Panc1 (cell line): ENCODE measurements at regions not wholly inside any gene's neighbourhood (a gene's known extent, or its start where the extent isn't known, plus 50 kb on each side); places are given as distances from the start of the nearest gene placed in this dataset.
A peak's percentile ranks its signal among the peaks of the same experiment; 100 is the strongest.

Source experiments
- ATAC-seq: fragments of 200-7000 bp; cut with Tn5 transposase; 2 replicates; pipeline ENCODE4 v1.9.1; 2020; ENCODE audit warnings: mild to moderate bottlenecking, moderate library complexity
- BruUV-seq: library from RNA; stranded (reverse); fragments of 400-500 nt; replicated peaks from 2 replicates; lab custom pipeline; 2021; lab: Mats Ljungman, UMichigan
- CTCF ChIA-PET: fragments of 300-600 bp; sonication (Branson Sonifier 250); formaldehyde crosslinking; loops from one replicate; lab custom pipeline; 2022; ENCODE audit warnings: antibody characterized with exemption; lab: Charles Lee
- POLR2A ChIA-PET: fragments of 300-600 bp; sonication (Branson Sonifier 250); formaldehyde crosslinking; loops from one replicate; lab custom pipeline; 2022; ENCODE audit warnings: antibody characterized with exemption; lab: Charles Lee
- DNase-seq: peaks from one replicate; pipeline ENCODE4 v3.0.0-alpha.2; 2010; ENCODE audit warnings: low read depth, low spot score
- H3K27ac ChIP-seq: 2 replicates; pipeline ENCODE4 v1.5.1; 2011; ENCODE audit warnings: mild to moderate bottlenecking, low read length, inconsistent platforms
- H3K27me3 ChIP-seq: fragments of 200-500 bp; sonication (Bioruptor generic); 2 replicates; pipeline ENCODE4 v1.6.0; 2014; ENCODE audit warnings: low read length, inconsistent platforms; ENCODE audit not compliant: control insufficient read depth, insufficient read depth
- H3K36me3 ChIP-seq: fragments of 200-500 bp; sonication (Bioruptor generic); 2 replicates; pipeline ENCODE4 v1.5.1; 2014; ENCODE audit warnings: inconsistent platforms, mild to moderate bottlenecking, low read length, moderate library complexity; ENCODE audit not compliant: control insufficient read depth, insufficient read depth
- H3K4me1 ChIP-seq: 2 replicates; pipeline ENCODE4 v1.5.1; 2011; ENCODE audit warnings: inconsistent platforms, mild to moderate bottlenecking, low read length, moderate library complexity; ENCODE audit not compliant: control insufficient read depth, insufficient read depth
- H3K4me3 ChIP-seq, 2 experiments: 2 replicates each; pipeline ENCODE4 v1.5.1; 2011 to 2012; ENCODE audit warnings: low read depth in 2 of 2, low read length in 2 of 2, mild to moderate bottlenecking in 2 of 2, inconsistent platforms in 1 of 2, moderate library complexity in 1 of 2
- H3K9me3 ChIP-seq: fragments of 200-500 bp; sonication (Bioruptor generic); 2 replicates; pipeline ENCODE4 v1.5.1; 2014; ENCODE audit warnings: low read depth, mild to moderate bottlenecking, inconsistent platforms, low read length, moderate library complexity; ENCODE audit not compliant: control insufficient read depth, insufficient read depth
- POLR2AphosphoS5 ChIP-seq: IDR thresholded peaks from 2 replicates; pipeline ENCODE4 v1.6.1; 2012; ENCODE audit warnings: mild to moderate bottlenecking, low read depth, low read length, moderate library complexity
- SIN3A ChIP-seq: IDR thresholded peaks from 2 replicates; pipeline ENCODE4 v1.6.1; 2012; ENCODE audit warnings: low read depth, mild to moderate bottlenecking, low read length, moderate library complexity, borderline replicate concordance; ENCODE audit not compliant: insufficient read depth
- TCF7L2 ChIP-seq: IDR thresholded peaks from 2 replicates; pipeline ENCODE4 v1.6.1; 2011; ENCODE audit warnings: mild to moderate bottlenecking, low read depth, low read length, inconsistent platforms
- in situ Hi-C: cut with HindIII; loops from 2 replicates; pipeline ENCODE4 v1.10.0; 2016; ENCODE audit warnings: low sequenced_read_pairs, low pct_unique_long_range_greater_than_20kb
- intact Hi-C: fragments of 100-400 bp; cut with micrococcal nuclease; formaldehyde crosslinking; loops from one replicate; pipeline ENCODE4 v1.10.0; 2022; ENCODE audit not compliant: unreplicated experiment
- TF ChIP-seq, protein P1 (sequence below): fragments of 450-650 bp; IDR thresholded peaks from 2 replicates; pipeline ENCODE4 v1.5.1; 2017; ENCODE audit warnings: mild to moderate bottlenecking
- TF ChIP-seq, protein P2 (sequence below), 2 experiments: IDR thresholded peaks; 2 replicates each; pipeline ENCODE4 v1.6.1; 2011 to 2012; ENCODE audit warnings: low read depth in 2 of 2, control low read depth in 1 of 2, low read length in 1 of 2, mild to moderate bottlenecking in 1 of 2, moderate library complexity in 1 of 2; ENCODE audit not compliant: insufficient read depth in 1 of 2

DNA sequence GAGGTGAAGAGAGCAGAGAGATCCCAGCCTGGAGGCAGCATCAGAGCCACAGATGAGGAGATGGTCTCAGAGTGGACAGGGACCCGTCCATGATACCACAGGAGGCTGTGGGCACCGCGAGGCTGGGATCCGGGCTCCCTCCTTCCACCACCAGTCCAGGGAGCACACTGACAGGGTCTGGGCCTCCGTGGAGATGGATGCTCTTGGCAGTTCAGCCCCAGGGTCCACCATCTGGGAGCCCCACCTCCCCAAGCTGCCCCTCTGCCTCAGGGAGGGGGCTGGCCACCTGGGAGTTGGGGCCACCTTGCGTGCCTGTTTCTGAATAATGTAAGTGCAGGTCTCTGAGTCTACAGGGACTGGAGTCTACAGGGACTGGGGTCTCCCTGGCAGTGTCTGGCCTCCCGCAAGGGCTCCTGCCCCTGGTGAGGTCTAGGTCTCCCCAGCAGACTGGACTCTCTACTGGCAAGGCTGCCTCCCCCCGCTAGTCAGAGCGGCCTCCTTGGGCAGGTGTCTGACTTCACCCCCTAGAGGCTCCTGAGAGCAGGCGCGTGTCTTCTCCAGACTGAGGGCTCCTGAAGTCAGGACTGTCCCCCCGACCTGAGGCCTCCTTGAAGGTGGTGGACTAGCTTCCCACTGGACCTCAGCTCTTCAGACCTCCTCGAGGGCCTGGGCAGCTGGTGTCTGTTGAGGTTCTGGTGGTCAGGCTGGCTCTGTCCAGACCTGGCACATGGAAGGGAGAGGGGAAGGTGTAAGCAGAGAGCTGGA lies 218.5 kb downstream of the PTPRU start:
- no peaks in the 10 kb centered on the region for H3K9me3 ChIP-seq
- H3K4me3 ChIP-seq, result no peak overlapping the region
- in situ Hi-C loops, result no loop called here
- POLR2A ChIA-PET, result no interaction called here
- TF ChIP-seq POLR2AphosphoS5 (no peak), SIN3A (no peak), TCF7L2 (no peak)
- TF ChIP-seq, protein P1, sequence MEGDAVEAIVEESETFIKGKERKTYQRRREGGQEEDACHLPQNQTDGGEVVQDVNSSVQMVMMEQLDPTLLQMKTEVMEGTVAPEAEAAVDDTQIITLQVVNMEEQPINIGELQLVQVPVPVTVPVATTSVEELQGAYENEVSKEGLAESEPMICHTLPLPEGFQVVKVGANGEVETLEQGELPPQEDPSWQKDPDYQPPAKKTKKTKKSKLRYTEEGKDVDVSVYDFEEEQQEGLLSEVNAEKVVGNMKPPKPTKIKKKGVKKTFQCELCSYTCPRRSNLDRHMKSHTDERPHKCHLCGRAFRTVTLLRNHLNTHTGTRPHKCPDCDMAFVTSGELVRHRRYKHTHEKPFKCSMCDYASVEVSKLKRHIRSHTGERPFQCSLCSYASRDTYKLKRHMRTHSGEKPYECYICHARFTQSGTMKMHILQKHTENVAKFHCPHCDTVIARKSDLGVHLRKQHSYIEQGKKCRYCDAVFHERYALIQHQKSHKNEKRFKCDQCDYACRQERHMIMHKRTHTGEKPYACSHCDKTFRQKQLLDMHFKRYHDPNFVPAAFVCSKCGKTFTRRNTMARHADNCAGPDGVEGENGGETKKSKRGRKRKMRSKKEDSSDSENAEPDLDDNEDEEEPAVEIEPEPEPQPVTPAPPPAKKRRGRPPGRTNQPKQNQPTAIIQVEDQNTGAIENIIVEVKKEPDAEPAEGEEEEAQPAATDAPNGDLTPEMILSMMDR, result no peak
- TF ChIP-seq, protein P2, sequence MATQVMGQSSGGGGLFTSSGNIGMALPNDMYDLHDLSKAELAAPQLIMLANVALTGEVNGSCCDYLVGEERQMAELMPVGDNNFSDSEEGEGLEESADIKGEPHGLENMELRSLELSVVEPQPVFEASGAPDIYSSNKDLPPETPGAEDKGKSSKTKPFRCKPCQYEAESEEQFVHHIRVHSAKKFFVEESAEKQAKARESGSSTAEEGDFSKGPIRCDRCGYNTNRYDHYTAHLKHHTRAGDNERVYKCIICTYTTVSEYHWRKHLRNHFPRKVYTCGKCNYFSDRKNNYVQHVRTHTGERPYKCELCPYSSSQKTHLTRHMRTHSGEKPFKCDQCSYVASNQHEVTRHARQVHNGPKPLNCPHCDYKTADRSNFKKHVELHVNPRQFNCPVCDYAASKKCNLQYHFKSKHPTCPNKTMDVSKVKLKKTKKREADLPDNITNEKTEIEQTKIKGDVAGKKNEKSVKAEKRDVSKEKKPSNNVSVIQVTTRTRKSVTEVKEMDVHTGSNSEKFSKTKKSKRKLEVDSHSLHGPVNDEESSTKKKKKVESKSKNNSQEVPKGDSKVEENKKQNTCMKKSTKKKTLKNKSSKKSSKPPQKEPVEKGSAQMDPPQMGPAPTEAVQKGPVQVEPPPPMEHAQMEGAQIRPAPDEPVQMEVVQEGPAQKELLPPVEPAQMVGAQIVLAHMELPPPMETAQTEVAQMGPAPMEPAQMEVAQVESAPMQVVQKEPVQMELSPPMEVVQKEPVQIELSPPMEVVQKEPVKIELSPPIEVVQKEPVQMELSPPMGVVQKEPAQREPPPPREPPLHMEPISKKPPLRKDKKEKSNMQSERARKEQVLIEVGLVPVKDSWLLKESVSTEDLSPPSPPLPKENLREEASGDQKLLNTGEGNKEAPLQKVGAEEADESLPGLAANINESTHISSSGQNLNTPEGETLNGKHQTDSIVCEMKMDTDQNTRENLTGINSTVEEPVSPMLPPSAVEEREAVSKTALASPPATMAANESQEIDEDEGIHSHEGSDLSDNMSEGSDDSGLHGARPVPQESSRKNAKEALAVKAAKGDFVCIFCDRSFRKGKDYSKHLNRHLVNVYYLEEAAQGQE (IDR thresholded peaks at IDR 0.05; ENCODE audit: insufficient read depth in 1 of 2, low read depth in 2 of 2, low read length in 1 of 2), result no peak
- H3K27me3 ChIP-seq, result no peaks in the 10 kb centered on the region
- BruUV-seq, result no TSS peak
- DNase-seq (no peak), ATAC-seq (no peak)
- CTCF ChIA-PET, result no interaction called here
- no peaks in the 10 kb centered on the region for H3K36me3 ChIP-seq
- H3K27ac ChIP-seq, result no peak overlapping the region
- H3K4me1 ChIP-seq, result no peaks in the 10 kb centered on the region
- intact Hi-C loops, result no loop called here

DNA sequence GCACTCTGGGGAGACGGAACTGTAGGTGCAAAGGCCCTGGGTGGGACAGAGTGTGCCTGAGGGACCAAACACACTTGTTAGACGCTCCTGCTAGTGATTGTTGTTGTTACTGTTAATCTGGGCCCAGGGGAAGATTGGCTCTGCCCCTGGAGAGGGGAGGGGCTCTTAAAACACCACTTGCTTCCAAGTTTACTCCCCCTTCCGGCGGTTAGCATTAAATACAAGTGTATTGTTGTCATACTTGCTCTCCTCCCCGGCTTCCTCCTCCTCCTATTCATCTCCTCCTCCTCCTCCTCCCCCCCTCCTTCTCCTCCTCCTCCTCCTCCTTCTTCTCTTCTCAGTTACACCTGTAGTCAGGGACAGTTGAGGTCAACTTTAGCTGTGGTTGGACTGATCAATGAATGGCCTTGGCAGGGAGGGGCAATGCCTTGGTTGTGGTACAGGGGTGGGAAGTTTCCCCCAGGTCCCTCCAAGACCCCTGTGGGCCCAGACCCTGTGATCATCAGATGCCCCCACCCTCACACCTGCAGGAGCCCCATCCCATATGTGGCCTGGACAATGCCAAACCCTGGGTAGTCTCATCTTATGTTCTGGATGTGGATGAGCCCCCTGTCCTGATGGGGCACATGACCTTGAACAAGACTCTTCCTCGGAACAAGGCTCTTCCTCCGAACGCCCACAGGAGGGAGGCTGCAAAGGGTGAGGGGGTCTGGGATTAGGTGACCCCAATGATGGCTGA lies 217.3 kb downstream of the PTPRU start:
- POLR2A ChIA-PET, result no interaction called here
- TF ChIP-seq TCF7L2 (no peak), SIN3A (no peak), POLR2AphosphoS5 (no peak)
- TF ChIP-seq, protein P1, result no peak
- TF ChIP-seq, protein P2 (IDR thresholded peaks at IDR 0.05; ENCODE audit: insufficient read depth in 1 of 2, low read depth in 2 of 2, low read length in 1 of 2), result no peak
- H3K27ac ChIP-seq, result no peak overlapping the region
- peak; percentile 1 for DNase-seq
- H3K4me1 ChIP-seq, result no peaks in the 10 kb centered on the region
- CTCF ChIA-PET, result no interaction called here
- no peak overlapping the region for H3K4me3 ChIP-seq
- no peaks in the 10 kb centered on the region for H3K36me3 ChIP-seq
- ATAC-seq, result peak; percentile 62
- in situ Hi-C loops (no loop called here), intact Hi-C loops (no loop called here)
- H3K9me3 ChIP-seq, result no peaks in the 10 kb centered on the region
- H3K27me3 ChIP-seq, result no peaks in the 10 kb centered on the region
- BruUV-seq, result no TSS peak
